NCI-H2196 (cell line): ENCODE measurements at regions not wholly inside any gene's neighbourhood (a gene's known extent, or its start where the extent isn't known, plus 50 kb on each side); places are given as distances from the start of the nearest gene placed in this dataset.
A peak's percentile ranks its signal among the peaks of the same experiment; 100 is the strongest.

ENCODE experiments used
- DNase-seq: peaks from one replicate; lab custom pipeline; 2025; ENCODE audit not compliant: unreplicated experiment; lab: John Stamatoyannopoulos, UW

DNA sequence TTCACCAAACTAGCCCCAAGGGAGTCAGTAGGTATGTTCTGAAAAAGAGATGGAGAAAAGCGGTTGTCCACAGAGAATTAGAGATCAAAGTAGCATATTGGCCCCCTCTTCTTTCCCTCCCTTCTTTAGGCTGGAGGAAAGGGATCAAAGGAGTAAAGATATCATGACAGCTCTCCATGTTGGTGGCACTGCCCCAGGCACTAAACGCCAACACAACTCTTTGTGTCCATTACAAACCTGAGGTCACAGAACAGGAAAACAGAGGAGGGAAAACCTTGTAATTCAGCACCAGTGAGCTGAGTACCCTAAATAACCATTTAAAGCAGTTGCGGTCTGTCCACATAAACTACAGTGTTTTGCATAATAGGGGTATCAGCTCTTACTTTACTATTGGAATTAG is 113.0 kb upstream of the TFAP2D start:
- DNase-seq = no peak

DNA sequence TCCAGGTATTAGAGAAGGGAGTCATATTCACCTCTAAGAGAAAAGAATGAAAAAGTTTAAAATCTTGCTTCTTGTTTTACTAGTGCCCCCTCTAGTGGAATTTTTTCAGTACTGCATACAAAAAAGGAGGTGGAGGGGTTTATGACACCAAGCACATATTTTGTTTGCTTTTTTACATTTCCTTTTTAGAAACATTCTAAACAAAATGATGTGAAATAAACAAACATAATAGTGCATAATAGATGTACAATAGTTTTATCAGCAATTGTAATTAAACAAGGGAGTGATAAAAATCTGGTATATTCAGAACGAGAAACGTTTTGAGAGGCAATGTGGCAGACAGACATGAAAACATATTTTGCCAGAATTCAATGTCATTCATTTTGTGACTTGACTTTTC is 111.0 kb upstream of the TFAP2D start:
- DNase-seq = peak; percentile 37

DNA sequence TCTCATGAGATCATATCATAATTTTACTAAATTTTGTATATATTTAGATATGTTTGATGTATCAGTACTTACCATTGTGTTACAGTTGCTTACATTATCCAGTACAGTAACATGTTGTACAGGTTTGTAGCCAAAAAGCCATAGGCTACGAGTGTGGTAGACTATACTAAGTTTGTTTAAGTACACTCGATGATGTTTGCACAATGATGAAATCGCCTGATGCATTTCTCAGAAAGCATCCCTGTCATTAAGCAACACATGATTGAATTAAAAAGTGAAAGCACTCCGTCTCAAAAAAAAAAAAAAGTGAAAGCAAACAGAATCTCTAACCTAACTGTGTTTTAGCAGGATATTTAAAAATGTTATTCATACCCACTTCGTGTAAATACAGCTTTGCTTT is 104.9 kb upstream of the TFAP2D start:
- no peak for DNase-seq

DNA sequence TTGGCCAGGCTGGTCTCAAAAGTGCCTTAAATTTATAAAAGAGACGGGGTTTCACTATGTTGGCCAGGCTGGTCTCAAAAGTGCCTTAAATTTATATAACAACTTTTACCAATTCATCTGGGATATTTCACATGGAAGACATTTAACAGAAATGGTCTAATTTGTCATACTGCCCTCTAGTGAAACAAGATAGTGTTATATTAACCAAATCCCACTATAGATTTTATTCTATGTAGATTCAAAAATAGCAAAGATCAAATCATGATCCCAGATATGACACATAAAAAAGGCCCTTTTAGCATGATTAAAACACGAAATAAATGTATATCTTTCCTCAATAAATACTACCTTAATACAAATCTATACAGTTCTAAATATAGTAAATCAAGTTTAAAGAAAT is 102.8 kb upstream of the TFAP2D start:
- no peak for DNase-seq

DNA sequence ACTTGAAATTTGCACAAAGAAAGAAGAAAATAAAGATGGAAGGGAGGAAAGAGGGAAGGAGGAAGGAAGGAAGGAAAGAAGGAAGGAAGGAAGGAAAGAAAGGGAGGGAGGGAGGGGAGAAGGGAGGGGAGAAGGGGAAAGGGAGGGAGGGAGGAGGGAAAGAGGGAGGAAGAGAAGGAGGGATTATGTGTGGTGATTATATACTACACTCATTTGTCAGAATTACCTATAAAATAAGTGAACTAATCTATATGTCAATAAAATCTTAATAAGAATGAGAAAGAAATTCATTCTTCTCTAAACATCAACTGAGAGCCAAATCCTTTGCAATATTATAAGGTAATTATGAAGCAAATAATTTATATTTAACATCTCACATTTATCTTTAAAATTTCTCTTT is 77.9 kb upstream of the TFAP2D start:
- no peak for DNase-seq

DNA sequence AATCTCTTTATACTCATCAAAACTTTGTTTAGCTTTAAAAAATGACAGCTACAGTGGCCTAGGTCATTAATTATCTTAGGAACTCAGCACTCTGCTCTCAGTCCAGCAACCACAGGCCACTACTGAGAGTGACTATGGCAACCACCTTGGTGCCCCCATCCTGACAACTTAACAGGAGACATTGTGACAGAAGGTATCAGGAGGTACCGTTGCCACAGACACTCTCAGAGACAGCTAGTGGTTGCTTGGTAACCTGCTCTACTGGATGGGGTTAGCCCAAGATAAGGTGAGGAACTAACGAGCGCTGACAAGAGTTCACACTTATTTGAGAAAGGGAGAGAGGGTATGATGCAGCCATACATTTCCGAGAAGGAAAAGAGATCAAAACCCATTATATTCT is 76.1 kb upstream of the TFAP2D start:
- DNase-seq = no peak

DNA sequence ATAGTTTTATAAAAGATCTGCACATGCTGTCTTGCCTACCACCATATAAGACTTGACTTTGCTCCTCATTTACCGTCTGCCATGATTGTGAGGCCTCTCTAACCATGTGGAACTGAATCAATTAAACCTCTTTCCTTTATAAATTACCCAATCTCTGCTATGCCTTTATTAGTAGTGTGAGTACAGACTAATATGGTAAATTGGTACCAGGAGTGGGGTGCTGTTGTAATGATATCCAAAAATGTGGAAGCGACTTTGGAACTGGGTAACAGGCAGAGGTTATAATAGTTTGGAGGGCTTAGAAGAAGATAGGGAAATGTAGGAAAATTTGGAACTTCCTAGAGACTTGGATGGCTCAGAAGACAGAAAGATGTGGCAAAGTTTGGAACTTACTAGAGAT is 64.2 kb upstream of the TFAP2D start:
- DNase-seq = no peak

DNA sequence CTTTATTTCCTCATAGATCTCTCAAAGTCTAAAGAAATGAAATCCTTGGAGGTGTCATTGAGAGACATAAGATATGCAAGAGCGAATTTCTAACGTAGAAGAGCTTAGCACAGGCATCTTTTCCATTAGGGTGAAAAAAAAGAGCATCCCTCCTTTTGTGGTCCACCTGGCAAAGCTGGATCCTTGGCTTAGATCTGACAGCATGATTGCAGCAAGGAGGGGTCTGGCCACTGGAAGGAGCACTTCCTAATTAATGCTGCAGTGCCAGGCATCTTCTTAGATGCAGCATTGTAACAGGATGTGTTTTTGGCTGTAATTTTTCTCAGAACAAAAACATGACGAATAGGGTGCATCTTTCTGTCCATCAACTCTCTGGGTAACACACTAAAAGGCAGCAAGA is 60.1 kb upstream of the TFAP2D start:
- no peak for DNase-seq

DNA sequence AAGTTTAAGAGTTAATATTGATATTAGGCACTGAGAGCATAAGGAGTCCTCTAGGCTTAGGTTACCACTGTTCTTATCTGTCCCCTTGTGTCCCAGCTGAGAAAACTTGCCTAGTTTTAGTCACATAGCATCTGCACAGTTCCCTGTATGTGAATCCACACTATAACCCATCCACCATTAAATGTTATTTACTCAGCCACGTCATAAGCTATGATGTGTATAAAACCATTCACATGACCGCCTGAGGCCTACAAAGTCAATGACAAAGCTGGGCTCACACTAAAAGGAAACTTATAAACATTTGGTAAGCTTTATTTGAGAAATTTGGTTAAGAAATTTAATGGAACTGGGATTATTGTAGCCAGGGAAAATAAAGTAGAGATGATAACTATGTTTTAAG is 59.2 kb upstream of the TFAP2D start:
- no peak for DNase-seq

DNA sequence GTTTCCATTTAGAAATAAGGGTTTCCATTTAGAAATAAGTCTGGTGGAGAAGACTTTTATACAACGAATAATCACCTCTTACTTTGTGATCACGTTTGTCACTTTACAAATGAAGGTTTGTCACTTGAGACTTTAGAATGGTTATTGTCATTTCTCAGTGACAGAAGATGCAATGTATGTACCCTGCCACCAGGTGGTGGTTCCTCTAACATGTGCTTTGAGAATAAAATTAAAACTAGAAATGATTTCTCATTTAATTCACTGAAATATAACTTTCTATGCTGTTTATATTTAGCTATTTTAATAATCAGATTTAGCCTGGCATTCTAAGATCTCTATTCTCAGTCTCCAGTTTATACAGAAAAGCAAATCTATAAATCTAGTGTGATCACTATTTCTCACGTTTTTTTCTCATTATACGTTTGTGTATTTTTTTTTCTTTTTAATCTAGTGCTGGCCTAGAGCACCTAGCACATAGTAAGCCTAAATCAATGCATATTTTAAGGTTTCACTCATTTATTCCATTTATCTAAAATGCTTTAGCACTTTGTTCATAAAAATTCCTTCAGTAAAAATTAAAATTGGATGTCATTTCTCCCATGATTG is 57.4 kb upstream of the TFAP2D start:
- DNase-seq = no peak

DNA sequence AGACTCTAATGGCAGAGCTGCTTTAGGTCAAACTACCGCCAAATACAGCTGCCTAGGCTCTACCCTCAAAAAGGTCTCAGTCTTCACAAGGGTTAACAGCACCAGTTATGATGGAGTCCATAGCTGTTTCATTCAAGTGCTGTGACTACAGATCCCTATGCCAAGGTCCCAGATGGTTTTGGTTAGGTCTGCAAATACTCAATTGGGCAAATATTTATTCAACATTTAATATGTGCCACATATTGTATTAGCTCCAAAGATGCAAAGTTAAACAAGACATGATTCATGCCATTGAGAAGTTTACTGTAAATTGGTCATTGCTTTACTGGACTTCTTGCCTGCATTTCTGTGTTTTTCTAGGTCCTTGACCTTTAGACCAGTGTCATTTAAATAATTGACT is 55.8 kb upstream of the TFAP2D start:
- DNase-seq = no peak

DNA sequence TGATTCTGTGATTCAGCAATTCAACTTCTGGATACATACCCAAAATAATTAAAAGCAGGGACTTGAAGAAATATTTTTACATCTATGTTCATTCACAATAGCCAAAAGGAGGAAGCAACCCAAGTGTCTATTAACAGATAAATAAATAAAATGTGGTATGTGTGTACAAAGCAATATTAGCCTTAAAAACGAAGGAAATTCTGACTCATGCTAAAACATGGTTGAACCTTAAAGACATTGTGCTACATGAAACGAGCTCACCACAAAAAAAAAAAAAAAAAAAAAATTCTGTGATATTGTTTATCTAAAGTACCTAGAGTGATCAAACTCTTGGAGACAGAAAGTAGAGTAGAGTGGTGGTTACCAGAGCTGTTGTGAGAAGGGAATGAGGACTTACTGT is 54.8 kb upstream of the TFAP2D start:
- DNase-seq = no peak

DNA sequence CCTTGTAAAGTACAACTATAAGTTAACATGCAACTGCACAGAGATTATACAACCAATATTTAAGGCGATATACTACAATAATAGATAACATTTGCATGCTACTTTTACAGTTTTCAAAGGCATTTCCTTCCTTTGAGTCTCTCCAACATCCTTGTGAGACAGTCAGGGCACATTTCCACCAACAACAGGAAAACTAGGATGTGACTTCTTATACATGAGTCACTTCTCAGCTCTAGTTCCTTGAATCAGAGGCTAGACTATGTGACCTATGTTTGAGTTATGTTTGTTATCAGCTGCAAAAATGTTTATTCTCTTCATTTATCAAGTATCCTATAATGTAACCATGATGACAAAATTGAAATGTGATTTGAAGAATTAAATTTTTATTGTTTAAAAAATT is 51.7 kb upstream of the TFAP2D start:
- no peak for DNase-seq
